ENCODE measurements at regions not wholly inside any gene's neighbourhood (a gene's known extent, or its start where the extent isn't known, plus 50 kb on each side); places are given as distances from the start of the nearest gene placed in this dataset.

- H3K27me3 ChIP-seq (ENCODE audit: control insufficient read depth, insufficient read depth, low read length) = no peaks in the 10 kb centered on the region
- no peaks in the 10 kb centered on the region for H3K9me3 ChIP-seq (ENCODE audit: control insufficient read depth, insufficient read depth, low read length)
- H3K27ac ChIP-seq (ENCODE audit: low read depth, low read length) = no peak overlapping the region
- H3K4me3 ChIP-seq (ENCODE audit: low read depth, low read length) = no peak overlapping the region
- H3K9ac ChIP-seq (ENCODE audit: low read depth, low read length) = no peak overlapping the region
- H3K4me1 ChIP-seq (ENCODE audit: control insufficient read depth, insufficient read depth, low read length) = peaks cover 15% of the 10 kb centered on the region
- no peaks in the 10 kb centered on the region for H3K36me3 ChIP-seq (ENCODE audit: control insufficient read depth, insufficient read depth, low read length)
These were observed 243.7 kb downstream of the SLC16A7 start for GRCh38 chr12:59839514-59839913.

GRCh38 chr12:59843260-59843843 lies 247.5 kb downstream of the SLC16A7 start:
- Histone ChIP-seq H3K27ac (ENCODE audit: low read depth, low read length) (peak overlapping the region; percentile 21), H3K4me1 (ENCODE audit: control insufficient read depth, insufficient read depth, low read length) (peaks cover 21% of the 10 kb centered on the region), H3K9ac (ENCODE audit: low read depth, low read length) (no peak overlapping the region), H3K9me3 (ENCODE audit: control insufficient read depth, insufficient read depth, low read length) (no peaks in the 10 kb centered on the region), H3K27me3 (ENCODE audit: control insufficient read depth, insufficient read depth, low read length) (no peaks in the 10 kb centered on the region), H3K36me3 (ENCODE audit: control insufficient read depth, insufficient read depth, low read length) (no peaks in the 10 kb centered on the region), H3K4me3 (ENCODE audit: low read depth, low read length) (no peak overlapping the region; the same call in 1 of the 2 replicates)

GRCh38 chr12:59844750-59845149 lies 248.9 kb downstream of the SLC16A7 start:
- Histone ChIP-seq H3K27me3 (ENCODE audit: control insufficient read depth, insufficient read depth, low read length) (no peaks in the 10 kb centered on the region), H3K4me3 (ENCODE audit: low read depth, low read length) (no peak overlapping the region), H3K36me3 (ENCODE audit: control insufficient read depth, insufficient read depth, low read length) (no peaks in the 10 kb centered on the region), H3K27ac (ENCODE audit: low read depth, low read length) (no peak overlapping the region), H3K9me3 (ENCODE audit: control insufficient read depth, insufficient read depth, low read length) (no peaks in the 10 kb centered on the region), H3K9ac (ENCODE audit: low read depth, low read length) (no peak overlapping the region), H3K4me1 (ENCODE audit: control insufficient read depth, insufficient read depth, low read length) (peaks cover 21% of the 10 kb centered on the region)

GRCh38 chr12:59845293-59845692 lies 249.5 kb downstream of the SLC16A7 start:
- H3K9ac ChIP-seq (ENCODE audit: low read depth, low read length) = no peak overlapping the region

GRCh38 chr12:59847127-59847526 lies 251.3 kb downstream of the SLC16A7 start:
- Histone ChIP-seq H3K9me3 (ENCODE audit: control insufficient read depth, insufficient read depth, low read length) (no peaks in the 10 kb centered on the region), H3K27me3 (ENCODE audit: control insufficient read depth, insufficient read depth, low read length) (no peaks in the 10 kb centered on the region), H3K9ac (ENCODE audit: low read depth, low read length) (no peak overlapping the region), H3K36me3 (ENCODE audit: control insufficient read depth, insufficient read depth, low read length) (no peaks in the 10 kb centered on the region), H3K4me3 (ENCODE audit: low read depth, low read length) (no peak overlapping the region), H3K27ac (ENCODE audit: low read depth, low read length) (no peak overlapping the region), H3K4me1 (ENCODE audit: control insufficient read depth, insufficient read depth, low read length) (peaks cover 21% of the 10 kb centered on the region)

More at GRCh38 chr12:59845293-59845692, 249.5 kb downstream of the SLC16A7 start:
- no peaks in the 10 kb centered on the region for H3K9me3 ChIP-seq (ENCODE audit: control insufficient read depth, insufficient read depth, low read length)
- no peak overlapping the region for H3K27ac ChIP-seq (ENCODE audit: low read depth, low read length)
- no peaks in the 10 kb centered on the region for H3K27me3 ChIP-seq (ENCODE audit: control insufficient read depth, insufficient read depth, low read length)
- H3K4me1 ChIP-seq (ENCODE audit: control insufficient read depth, insufficient read depth, low read length) = peaks cover 21% of the 10 kb centered on the region
- H3K36me3 ChIP-seq (ENCODE audit: control insufficient read depth, insufficient read depth, low read length) = no peaks in the 10 kb centered on the region
- no peak overlapping the region for H3K4me3 ChIP-seq (ENCODE audit: low read depth, low read length)

- Histone ChIP-seq H3K27me3 (ENCODE audit: control insufficient read depth, insufficient read depth, low read length) (no peaks in the 10 kb centered on the region), H3K27ac (ENCODE audit: low read depth, low read length) (no peak overlapping the region), H3K9me3 (ENCODE audit: control insufficient read depth, insufficient read depth, low read length) (no peaks in the 10 kb centered on the region), H3K9ac (ENCODE audit: low read depth, low read length) (no peak overlapping the region), H3K4me3 (ENCODE audit: low read depth, low read length) (no peak overlapping the region), H3K4me1 (ENCODE audit: control insufficient read depth, insufficient read depth, low read length) (0 out of 2 replicates have a peak, but pooled peaks cover 3% of the 10 kb centered on the region), H3K36me3 (ENCODE audit: control insufficient read depth, insufficient read depth, low read length) (no peaks in the 10 kb centered on the region)
These were observed 254.4 kb downstream of the SLC16A7 start for GRCh38 chr12:59850268-59850667.

- Histone ChIP-seq H3K36me3 (ENCODE audit: control insufficient read depth, insufficient read depth, low read length) (no peaks in the 10 kb centered on the region), H3K4me3 (ENCODE audit: low read depth, low read length) (no peak overlapping the region), H3K9ac (ENCODE audit: low read depth, low read length) (no peak overlapping the region), H3K4me1 (ENCODE audit: control insufficient read depth, insufficient read depth, low read length) (no peaks in the 10 kb centered on the region), H3K27ac (ENCODE audit: low read depth, low read length) (no peak overlapping the region), H3K9me3 (ENCODE audit: control insufficient read depth, insufficient read depth, low read length) (no peaks in the 10 kb centered on the region; the same call in 1 of the 2 replicates), H3K27me3 (ENCODE audit: control insufficient read depth, insufficient read depth, low read length) (no peaks in the 10 kb centered on the region)
These were observed 262.8 kb downstream of the SLC16A7 start for GRCh38 chr12:59858508-59859170.

GRCh38 chr12:59859171-59859510 lies 263.3 kb downstream of the SLC16A7 start:
- H3K4me1 ChIP-seq (ENCODE audit: control insufficient read depth, insufficient read depth, low read length) = no peaks in the 10 kb centered on the region
- no peaks in the 10 kb centered on the region; the same call in 1 of the 2 replicates for H3K9me3 ChIP-seq (ENCODE audit: control insufficient read depth, insufficient read depth, low read length)
- no peaks in the 10 kb centered on the region for H3K27me3 ChIP-seq (ENCODE audit: control insufficient read depth, insufficient read depth, low read length)
- no peak overlapping the region for H3K27ac ChIP-seq (ENCODE audit: low read depth, low read length)
- H3K9ac ChIP-seq (ENCODE audit: low read depth, low read length) = no peak overlapping the region
- H3K36me3 ChIP-seq (ENCODE audit: control insufficient read depth, insufficient read depth, low read length) = no peaks in the 10 kb centered on the region
- no peak overlapping the region for H3K4me3 ChIP-seq (ENCODE audit: low read depth, low read length)

GRCh38 chr12:59861635-59862034 lies 265.8 kb downstream of the SLC16A7 start:
- H3K36me3 ChIP-seq (ENCODE audit: control insufficient read depth, insufficient read depth, low read length) = no peaks in the 10 kb centered on the region
- no peaks in the 10 kb centered on the region for H3K4me1 ChIP-seq (ENCODE audit: control insufficient read depth, insufficient read depth, low read length)
- H3K9me3 ChIP-seq (ENCODE audit: control insufficient read depth, insufficient read depth, low read length) = no peaks in the 10 kb centered on the region; the same call in 1 of the 2 replicates
- H3K9ac ChIP-seq (ENCODE audit: low read depth, low read length) = no peak overlapping the region
- H3K27ac ChIP-seq (ENCODE audit: low read depth, low read length) = no peak overlapping the region
- H3K27me3 ChIP-seq (ENCODE audit: control insufficient read depth, insufficient read depth, low read length) = no peaks in the 10 kb centered on the region
- H3K4me3 ChIP-seq (ENCODE audit: low read depth, low read length) = no peak overlapping the region

- no peak overlapping the region for H3K4me3 ChIP-seq (ENCODE audit: low read depth, low read length)
These were observed 271.2 kb downstream of the SLC16A7 start for GRCh38 chr12:59867055-59867454.

GRCh38 chr12:59867689-59868088 lies 271.9 kb downstream of the SLC16A7 start:
- Histone ChIP-seq H3K27ac (ENCODE audit: low read depth, low read length) (no peak overlapping the region), H3K9ac (ENCODE audit: low read depth, low read length) (no peak overlapping the region), H3K27me3 (ENCODE audit: control insufficient read depth, insufficient read depth, low read length) (no peaks in the 10 kb centered on the region), H3K9me3 (ENCODE audit: control insufficient read depth, insufficient read depth, low read length) (no peaks in the 10 kb centered on the region), H3K36me3 (ENCODE audit: control insufficient read depth, insufficient read depth, low read length) (no peaks in the 10 kb centered on the region), H3K4me1 (ENCODE audit: control insufficient read depth, insufficient read depth, low read length) (no peaks in the 10 kb centered on the region), H3K4me3 (ENCODE audit: low read depth, low read length) (no peak overlapping the region)

More at GRCh38 chr12:59867055-59867454, 271.2 kb downstream of the SLC16A7 start:
- Histone ChIP-seq H3K9ac (ENCODE audit: low read depth, low read length) (no peak overlapping the region), H3K27me3 (ENCODE audit: control insufficient read depth, insufficient read depth, low read length) (no peaks in the 10 kb centered on the region), H3K4me1 (ENCODE audit: control insufficient read depth, insufficient read depth, low read length) (no peaks in the 10 kb centered on the region), H3K36me3 (ENCODE audit: control insufficient read depth, insufficient read depth, low read length) (no peaks in the 10 kb centered on the region), H3K9me3 (ENCODE audit: control insufficient read depth, insufficient read depth, low read length) (no peaks in the 10 kb centered on the region), H3K27ac (ENCODE audit: low read depth, low read length) (no peak overlapping the region)
